ENCODE measurements at regions not wholly inside any gene's neighbourhood (a gene's known extent, or its start where the extent isn't known, plus 50 kb on each side); places are given as distances from the start of the nearest gene placed in this dataset.

DNA sequence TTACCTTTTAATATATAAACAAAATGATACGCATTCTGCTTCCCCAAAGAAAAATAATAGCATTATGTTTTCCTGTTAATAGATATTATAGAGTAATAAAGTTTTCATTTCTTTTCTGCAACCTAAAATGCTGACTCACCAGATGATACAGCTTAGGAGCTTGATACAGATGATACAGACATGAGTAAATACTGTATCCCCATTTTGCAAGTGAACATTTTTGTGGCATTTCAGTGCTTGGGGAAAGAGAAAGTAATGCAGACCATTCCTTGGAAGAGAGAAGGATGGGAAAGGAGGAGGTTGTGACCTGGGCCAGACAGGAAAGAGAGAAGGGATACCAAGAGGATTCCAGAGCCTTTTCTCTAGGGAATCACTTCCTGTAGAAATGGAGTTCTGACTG, 97.5 kb upstream of the FSHR start (continued):
- TF ChIP-seq, protein P1, sequence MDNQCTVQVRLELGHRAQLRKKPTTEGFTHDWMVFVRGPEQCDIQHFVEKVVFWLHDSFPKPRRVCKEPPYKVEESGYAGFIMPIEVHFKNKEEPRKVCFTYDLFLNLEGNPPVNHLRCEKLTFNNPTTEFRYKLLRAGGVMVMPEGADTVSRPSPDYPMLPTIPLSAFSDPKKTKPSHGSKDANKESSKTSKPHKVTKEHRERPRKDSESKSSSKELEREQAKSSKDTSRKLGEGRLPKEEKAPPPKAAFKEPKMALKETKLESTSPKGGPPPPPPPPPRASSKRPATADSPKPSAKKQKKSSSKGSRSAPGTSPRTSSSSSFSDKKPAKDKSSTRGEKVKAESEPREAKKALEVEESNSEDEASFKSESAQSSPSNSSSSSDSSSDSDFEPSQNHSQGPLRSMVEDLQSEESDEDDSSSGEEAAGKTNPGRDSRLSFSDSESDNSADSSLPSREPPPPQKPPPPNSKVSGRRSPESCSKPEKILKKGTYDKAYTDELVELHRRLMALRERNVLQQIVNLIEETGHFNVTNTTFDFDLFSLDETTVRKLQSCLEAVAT (IDR thresholded peaks at IDR 0.05): no peak
- TF ChIP-seq CBX5 (IDR thresholded peaks at IDR 0.05; ENCODE audit: low read depth) (no peak), RB1 (IDR thresholded peaks at IDR 0.05; ENCODE audit: borderline replicate concordance) (no peak), SIN3A (IDR thresholded peaks at IDR 0.05; ENCODE audit: low read depth, low read length) (no peak), ETV6 (conservative IDR thresholded peaks at IDR 0.05 in 1 of 2, IDR thresholded peaks at IDR 0.05 in 1 of 2; ENCODE audit: borderline replicate concordance in 1 of 2, low read depth in 1 of 2) (no peak), HDAC6 (IDR thresholded peaks at IDR 0.05; ENCODE audit: unreplicated experiment) (no peak), ZNF24 (IDR thresholded peaks at IDR 0.05) (no peak), SPI1 (IDR thresholded peaks at IDR 0.05; ENCODE audit: borderline replicate concordance, insufficient read depth, low read depth, low read length) (no peak)
- TF ChIP-seq, protein P2, sequence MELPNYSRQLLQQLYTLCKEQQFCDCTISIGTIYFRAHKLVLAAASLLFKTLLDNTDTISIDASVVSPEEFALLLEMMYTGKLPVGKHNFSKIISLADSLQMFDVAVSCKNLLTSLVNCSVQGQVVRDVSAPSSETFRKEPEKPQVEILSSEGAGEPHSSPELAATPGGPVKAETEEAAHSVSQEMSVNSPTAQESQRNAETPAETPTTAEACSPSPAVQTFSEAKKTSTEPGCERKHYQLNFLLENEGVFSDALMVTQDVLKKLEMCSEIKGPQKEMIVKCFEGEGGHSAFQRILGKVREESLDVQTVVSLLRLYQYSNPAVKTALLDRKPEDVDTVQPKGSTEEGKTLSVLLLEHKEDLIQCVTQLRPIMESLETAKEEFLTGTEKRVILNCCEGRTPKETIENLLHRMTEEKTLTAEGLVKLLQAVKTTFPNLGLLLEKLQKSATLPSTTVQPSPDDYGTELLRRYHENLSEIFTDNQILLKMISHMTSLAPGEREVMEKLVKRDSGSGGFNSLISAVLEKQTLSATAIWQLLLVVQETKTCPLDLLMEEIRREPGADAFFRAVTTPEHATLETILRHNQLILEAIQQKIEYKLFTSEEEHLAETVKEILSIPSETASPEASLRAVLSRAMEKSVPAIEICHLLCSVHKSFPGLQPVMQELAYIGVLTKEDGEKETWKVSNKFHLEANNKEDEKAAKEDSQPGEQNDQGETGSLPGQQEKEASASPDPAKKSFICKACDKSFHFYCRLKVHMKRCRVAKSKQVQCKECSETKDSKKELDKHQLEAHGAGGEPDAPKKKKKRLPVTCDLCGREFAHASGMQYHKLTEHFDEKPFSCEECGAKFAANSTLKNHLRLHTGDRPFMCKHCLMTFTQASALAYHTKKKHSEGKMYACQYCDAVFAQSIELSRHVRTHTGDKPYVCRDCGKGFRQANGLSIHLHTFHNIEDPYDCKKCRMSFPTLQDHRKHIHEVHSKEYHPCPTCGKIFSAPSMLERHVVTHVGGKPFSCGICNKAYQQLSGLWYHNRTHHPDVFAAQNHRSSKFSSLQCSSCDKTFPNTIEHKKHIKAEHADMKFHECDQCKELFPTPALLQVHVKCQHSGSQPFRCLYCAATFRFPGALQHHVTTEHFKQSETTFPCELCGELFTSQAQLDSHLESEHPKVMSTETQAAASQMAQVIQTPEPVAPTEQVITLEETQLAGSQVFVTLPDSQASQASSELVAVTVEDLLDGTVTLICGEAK (IDR thresholded peaks at IDR 0.05; ENCODE audit: borderline replicate concordance): no peak
- TF ChIP-seq, protein P3, sequence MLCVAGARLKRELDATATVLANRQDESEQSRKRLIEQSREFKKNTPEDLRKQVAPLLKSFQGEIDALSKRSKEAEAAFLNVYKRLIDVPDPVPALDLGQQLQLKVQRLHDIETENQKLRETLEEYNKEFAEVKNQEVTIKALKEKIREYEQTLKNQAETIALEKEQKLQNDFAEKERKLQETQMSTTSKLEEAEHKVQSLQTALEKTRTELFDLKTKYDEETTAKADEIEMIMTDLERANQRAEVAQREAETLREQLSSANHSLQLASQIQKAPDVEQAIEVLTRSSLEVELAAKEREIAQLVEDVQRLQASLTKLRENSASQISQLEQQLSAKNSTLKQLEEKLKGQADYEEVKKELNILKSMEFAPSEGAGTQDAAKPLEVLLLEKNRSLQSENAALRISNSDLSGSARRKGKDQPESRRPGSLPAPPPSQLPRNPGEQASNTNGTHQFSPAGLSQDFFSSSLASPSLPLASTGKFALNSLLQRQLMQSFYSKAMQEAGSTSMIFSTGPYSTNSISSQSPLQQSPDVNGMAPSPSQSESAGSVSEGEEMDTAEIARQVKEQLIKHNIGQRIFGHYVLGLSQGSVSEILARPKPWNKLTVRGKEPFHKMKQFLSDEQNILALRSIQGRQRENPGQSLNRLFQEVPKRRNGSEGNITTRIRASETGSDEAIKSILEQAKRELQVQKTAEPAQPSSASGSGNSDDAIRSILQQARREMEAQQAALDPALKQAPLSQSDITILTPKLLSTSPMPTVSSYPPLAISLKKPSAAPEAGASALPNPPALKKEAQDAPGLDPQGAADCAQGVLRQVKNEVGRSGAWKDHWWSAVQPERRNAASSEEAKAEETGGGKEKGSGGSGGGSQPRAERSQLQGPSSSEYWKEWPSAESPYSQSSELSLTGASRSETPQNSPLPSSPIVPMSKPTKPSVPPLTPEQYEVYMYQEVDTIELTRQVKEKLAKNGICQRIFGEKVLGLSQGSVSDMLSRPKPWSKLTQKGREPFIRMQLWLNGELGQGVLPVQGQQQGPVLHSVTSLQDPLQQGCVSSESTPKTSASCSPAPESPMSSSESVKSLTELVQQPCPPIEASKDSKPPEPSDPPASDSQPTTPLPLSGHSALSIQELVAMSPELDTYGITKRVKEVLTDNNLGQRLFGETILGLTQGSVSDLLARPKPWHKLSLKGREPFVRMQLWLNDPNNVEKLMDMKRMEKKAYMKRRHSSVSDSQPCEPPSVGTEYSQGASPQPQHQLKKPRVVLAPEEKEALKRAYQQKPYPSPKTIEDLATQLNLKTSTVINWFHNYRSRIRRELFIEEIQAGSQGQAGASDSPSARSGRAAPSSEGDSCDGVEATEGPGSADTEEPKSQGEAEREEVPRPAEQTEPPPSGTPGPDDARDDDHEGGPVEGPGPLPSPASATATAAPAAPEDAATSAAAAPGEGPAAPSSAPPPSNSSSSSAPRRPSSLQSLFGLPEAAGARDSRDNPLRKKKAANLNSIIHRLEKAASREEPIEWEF (IDR thresholded peaks at IDR 0.05; ENCODE audit: insufficient replicate concordance, low read depth, low read length): no peak
- TF ChIP-seq, protein P4, sequence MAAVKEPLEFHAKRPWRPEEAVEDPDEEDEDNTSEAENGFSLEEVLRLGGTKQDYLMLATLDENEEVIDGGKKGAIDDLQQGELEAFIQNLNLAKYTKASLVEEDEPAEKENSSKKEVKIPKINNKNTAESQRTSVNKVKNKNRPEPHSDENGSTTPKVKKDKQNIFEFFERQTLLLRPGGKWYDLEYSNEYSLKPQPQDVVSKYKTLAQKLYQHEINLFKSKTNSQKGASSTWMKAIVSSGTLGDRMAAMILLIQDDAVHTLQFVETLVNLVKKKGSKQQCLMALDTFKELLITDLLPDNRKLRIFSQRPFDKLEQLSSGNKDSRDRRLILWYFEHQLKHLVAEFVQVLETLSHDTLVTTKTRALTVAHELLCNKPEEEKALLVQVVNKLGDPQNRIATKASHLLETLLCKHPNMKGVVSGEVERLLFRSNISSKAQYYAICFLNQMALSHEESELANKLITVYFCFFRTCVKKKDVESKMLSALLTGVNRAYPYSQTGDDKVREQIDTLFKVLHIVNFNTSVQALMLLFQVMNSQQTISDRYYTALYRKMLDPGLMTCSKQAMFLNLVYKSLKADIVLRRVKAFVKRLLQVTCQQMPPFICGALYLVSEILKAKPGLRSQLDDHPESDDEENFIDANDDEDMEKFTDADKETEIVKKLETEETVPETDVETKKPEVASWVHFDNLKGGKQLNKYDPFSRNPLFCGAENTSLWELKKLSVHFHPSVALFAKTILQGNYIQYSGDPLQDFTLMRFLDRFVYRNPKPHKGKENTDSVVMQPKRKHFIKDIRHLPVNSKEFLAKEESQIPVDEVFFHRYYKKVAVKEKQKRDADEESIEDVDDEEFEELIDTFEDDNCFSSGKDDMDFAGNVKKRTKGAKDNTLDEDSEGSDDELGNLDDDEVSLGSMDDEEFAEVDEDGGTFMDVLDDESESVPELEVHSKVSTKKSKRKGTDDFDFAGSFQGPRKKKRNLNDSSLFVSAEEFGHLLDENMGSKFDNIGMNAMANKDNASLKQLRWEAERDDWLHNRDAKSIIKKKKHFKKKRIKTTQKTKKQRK (IDR thresholded peaks at IDR 0.05; ENCODE audit: low read depth, low read length): no peak
